GM23338 (cell line): ENCODE measurements at regions not wholly inside any gene's neighbourhood (a gene's known extent, or its start where the extent isn't known, plus 50 kb on each side); places are given as distances from the start of the nearest gene placed in this dataset.

ENCODE experiments used
- ATAC-seq: fragments of 200-7000 bp; cut with Tn5 transposase; 3 replicates; pipeline ENCODE4 v1.9.1; 2020
- DNase-seq: peaks from one replicate; pipeline ENCODE4 v3.0.0-alpha.2; 2015; ENCODE audit warnings: low spot score
- H2AFZ ChIP-seq: fragments of 200-600 bp; sonication (generic); 2 replicates; pipeline ENCODE4 v1.8.0; 2016; ENCODE audit warnings: antibody characterized with exemption, mild to moderate bottlenecking, moderate library complexity
- H3F3A ChIP-seq: fragments of 200-600 bp; sonication (generic); replicated peaks from 2 replicates; pipeline ENCODE4 v1.8.0; 2017; ENCODE audit warnings: antibody characterized with exemption, mixed run types, low read depth
- H3K27ac ChIP-seq: fragments of 200-600 bp; sonication (generic); 2 replicates; pipeline ENCODE4 v1.6.1; 2016; ENCODE audit warnings: low read depth
- H3K27me3 ChIP-seq: fragments of 200-600 bp; sonication (generic); 2 replicates; pipeline ENCODE4 v1.8.0; 2016; ENCODE audit warnings: mild to moderate bottlenecking, mixed run types, moderate library complexity; ENCODE audit not compliant: insufficient read depth
- H3K36me3 ChIP-seq: fragments of 200-600 bp; sonication (generic); 2 replicates; pipeline ENCODE4 v1.8.0; 2016; ENCODE audit warnings: mild to moderate bottlenecking; ENCODE audit not compliant: insufficient read depth
- H3K4me1 ChIP-seq: fragments of 200-600 bp; sonication (generic); 2 replicates; pipeline ENCODE4 v1.8.0; 2016; ENCODE audit warnings: mild to moderate bottlenecking, moderate library complexity; ENCODE audit not compliant: insufficient read depth
- H3K4me2 ChIP-seq: fragments of 200-600 bp; sonication (generic); 2 replicates; pipeline ENCODE4 v1.7.1; 2017; ENCODE audit warnings: mixed run types
- H3K4me3 ChIP-seq: fragments of 200-600 bp; sonication (generic); 2 replicates; pipeline ENCODE4 v1.6.1; 2016; ENCODE audit warnings: mixed run types
- H3K79me2 ChIP-seq: fragments of 200-600 bp; sonication (generic); replicated peaks from 2 replicates; pipeline ENCODE4 v1.8.0; 2017; ENCODE audit warnings: mild to moderate bottlenecking; ENCODE audit not compliant: insufficient read depth
- H3K9me2 ChIP-seq: fragments of 200-600 bp; sonication (generic); 2 replicates; pipeline ENCODE4 v1.8.0; 2017; ENCODE audit not compliant: insufficient read depth
- H4K20me1 ChIP-seq: fragments of 200-600 bp; sonication (generic); replicated peaks from 2 replicates; pipeline ENCODE4 v1.8.0; 2017; ENCODE audit warnings: mild to moderate bottlenecking; ENCODE audit not compliant: insufficient read depth
- H3K27ac Mint-ChIP-seq: 2 replicates; pipeline ENCODE4 v1.8.0; 2020; ENCODE audit warnings: inconsistent platforms, mild to moderate bottlenecking, moderate library complexity, mixed read lengths
- H3K27me3 Mint-ChIP-seq: 3 replicates; pipeline ENCODE4 v1.8.0; 2022; ENCODE audit warnings: low read depth, mild to moderate bottlenecking, moderate library complexity, mixed read lengths, inconsistent platforms; ENCODE audit not compliant: insufficient read depth, poor library complexity
- H3K36me3 Mint-ChIP-seq: 3 replicates; pipeline ENCODE4 v1.8.0; 2021; ENCODE audit warnings: low read depth, mild to moderate bottlenecking, inconsistent platforms, moderate library complexity, mixed read lengths
- H3K4me1 Mint-ChIP-seq: 3 replicates; pipeline ENCODE4 v1.8.0; 2020; ENCODE audit warnings: mild to moderate bottlenecking, inconsistent platforms, mixed read lengths
- H3K4me3 Mint-ChIP-seq: 3 replicates; pipeline ENCODE4 v1.8.0; 2021; ENCODE audit warnings: moderate library complexity, mild to moderate bottlenecking, inconsistent platforms, mixed read lengths
- H3K9me3 Mint-ChIP-seq: 3 replicates; pipeline ENCODE4 v1.8.0; 2020; ENCODE audit warnings: moderate library complexity, mild to moderate bottlenecking, inconsistent platforms, mixed read lengths
- CREB1 ChIP-seq: fragments of 250-450 bp; sonication (Bioruptor Pico); IDR thresholded peaks from 2 replicates; pipeline ENCODE4 v1.5.0; 2020; ENCODE audit warnings: low read depth, mild to moderate bottlenecking, moderate library complexity
- CTCF ChIP-seq, 2 experiments: fragments of 200-600 bp in 1 of 2; sonication (generic) in 1 of 2; conservative IDR thresholded peaks; 2 replicates each; pipeline versions ENCODE4 v1.5.1 to v1.6.1; 2016 to 2017; ENCODE audit warnings: antibody characterized with exemption in 2 of 2, low read depth in 2 of 2, mild to moderate bottlenecking in 2 of 2, moderate library complexity in 1 of 2
- ETS1 ChIP-seq: IDR thresholded peaks from 2 replicates; pipeline ENCODE4 v1.6.1; 2016; ENCODE audit warnings: antibody characterized with exemption
- EZH2 ChIP-seq: fragments of 200-600 bp; sonication (generic); IDR thresholded peaks from one replicate; pipeline ENCODE4 v1.8.0; 2017; ENCODE audit warnings: antibody characterized with exemption, mild to moderate bottlenecking, low read depth; ENCODE audit not compliant: unreplicated experiment
- EZH2phosphoT487 ChIP-seq: fragments of 200-600 bp; sonication (generic); IDR thresholded peaks from one replicate; pipeline ENCODE4 v1.8.1; 2018; ENCODE audit warnings: antibody characterized with exemption; ENCODE audit not compliant: unreplicated experiment
- JUNB ChIP-seq: IDR thresholded peaks from one replicate; pipeline ENCODE4 v1.6.1; 2016; ENCODE audit warnings: antibody characterized with exemption; ENCODE audit not compliant: unreplicated experiment
- NANOG ChIP-seq: IDR thresholded peaks from 2 replicates; pipeline ENCODE4 v1.6.1; 2016; ENCODE audit warnings: antibody characterized with exemption, borderline replicate concordance
- POLR2AphosphoS5 ChIP-seq: IDR thresholded peaks from 2 replicates; pipeline ENCODE4 v1.6.1; 2016; ENCODE audit warnings: antibody characterized with exemption, low read depth
- REST ChIP-seq: IDR thresholded peaks from one replicate; pipeline ENCODE4 v1.6.1; 2018; ENCODE audit warnings: antibody characterized with exemption; ENCODE audit not compliant: unreplicated experiment
- STAT1 ChIP-seq: IDR thresholded peaks from one replicate; pipeline ENCODE4 v1.6.1; 2016; ENCODE audit warnings: antibody characterized with exemption; ENCODE audit not compliant: unreplicated experiment
- ZNF114 ChIP-seq: fragments of 250-450 bp; sonication (Bioruptor Pico); IDR thresholded peaks from 2 replicates; pipeline ENCODE4 v1.5.0; 2020; ENCODE audit warnings: mild to moderate bottlenecking, moderate library complexity
- ZNF331 ChIP-seq: fragments of 250-450 bp; sonication (Bioruptor Pico); IDR thresholded peaks from 2 replicates; pipeline ENCODE4 v1.5.0; 2020; ENCODE audit warnings: low read depth, mild to moderate bottlenecking, moderate library complexity
- ZNF462 ChIP-seq: fragments of 250-450 bp; sonication (Bioruptor Pico); IDR thresholded peaks from 2 replicates; pipeline ENCODE4 v1.5.0; 2020; ENCODE audit warnings: mild to moderate bottlenecking, moderate library complexity

GRCh38 chr3:160112996-160113395 lies 112.2 kb upstream of the C3orf80 start:
- H3K9me3 Mint-ChIP-seq = no peaks in the 10 kb centered on the region

More at GRCh38 chr3:160112996-160113395, 112.2 kb upstream of the C3orf80 start:
- Histone ChIP-seq H3K27ac (no peak overlapping the region), H3K79me2 (no peaks in the 10 kb centered on the region), H3K27me3 (no peaks in the 10 kb centered on the region), H4K20me1 (no peaks in the 10 kb centered on the region), H3K36me3 (no peaks in the 10 kb centered on the region), H3F3A (no peaks in the 10 kb centered on the region), H3K4me2 (no peak overlapping the region), H3K4me3 (no peak overlapping the region), H3K9me2 (no peaks in the 10 kb centered on the region), H3K4me1 (no peaks in the 10 kb centered on the region), H2AFZ (peak overlapping the region; percentile 53; the same call in 1 of the 2 replicates)
- Mint-ChIP-seq H3K36me3 (no peaks in the 10 kb centered on the region; the same call in 2 of the 3 replicates), H3K4me1 (peaks cover 6% of the 10 kb centered on the region; the same call in 2 of the 3 replicates), H3K27me3 (no peaks in the 10 kb centered on the region), H3K4me3 (no peak overlapping the region), H3K27ac (no peak overlapping the region)
- ATAC-seq (no peak), DNase-seq (no peak)
- TF ChIP-seq ETS1 (no peak), JUNB (no peak), NANOG (no peak), EZH2 (no peak), ZNF462 (CRISPR knock-in tag) (no peak), POLR2AphosphoS5 (no peak), REST (no peak), ZNF331 (no peak), EZH2phosphoT487 (no peak), ZNF114 (no peak), STAT1 (no peak), CREB1 (CRISPR knock-in tag) (no peak), CTCF (conservative IDR thresholded peaks at IDR 0.05; ENCODE audit: low read depth in 2 of 2) (no peak)
